ENCODE measurements at regions not wholly inside any gene's neighbourhood (a gene's known extent, or its start where the extent isn't known, plus 50 kb on each side); places are given as distances from the start of the nearest gene placed in this dataset.
A peak's percentile ranks its signal among the peaks of the same experiment; 100 is the strongest.

DNA sequence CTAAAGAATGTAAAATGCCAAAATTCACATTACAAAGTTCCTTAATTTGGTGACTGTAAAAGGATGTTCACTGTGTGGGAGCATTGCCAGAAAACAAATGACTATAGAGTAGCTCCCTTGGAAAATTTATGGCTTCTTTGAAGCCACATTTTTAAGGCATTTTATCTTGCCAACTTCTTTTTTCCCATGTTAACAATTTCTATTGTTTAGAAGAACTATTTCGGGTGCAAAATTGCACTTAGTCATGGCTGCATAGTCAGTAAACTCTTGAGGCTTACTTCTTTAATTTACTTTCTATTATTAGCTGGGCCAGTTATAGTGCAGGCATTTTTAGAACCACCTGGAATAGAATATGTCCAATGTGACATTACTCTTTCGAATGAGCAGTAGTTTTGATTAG lies 515.3 kb downstream of the JRKL start:
- Mint-ChIP-seq H3K9me3 (peaks cover 9% of the 10 kb centered on the region), H3K4me1 (ENCODE audit: low read depth) (no peaks in the 10 kb centered on the region), H3K27ac (no peak overlapping the region), H3K27me3 (ENCODE audit: low read depth) (no peaks in the 10 kb centered on the region), H3K4me3 (no peak overlapping the region), H3K36me3 (ENCODE audit: low read depth) (no peaks in the 10 kb centered on the region)
- no peak for DNase-seq (ENCODE audit: low spot score)

- no peak overlapping the region for H3K27ac Mint-ChIP-seq
- H3K4me3 Mint-ChIP-seq, result no peak overlapping the region
- no peak for DNase-seq (ENCODE audit: low spot score)
- H3K27me3 Mint-ChIP-seq (ENCODE audit: low read depth), result no peaks in the 10 kb centered on the region
- H3K9me3 Mint-ChIP-seq, result peaks cover 9% of the 10 kb centered on the region
- no peaks in the 10 kb centered on the region for H3K4me1 Mint-ChIP-seq (ENCODE audit: low read depth)
- no peaks in the 10 kb centered on the region for H3K36me3 Mint-ChIP-seq (ENCODE audit: low read depth)
Observed at GRCh38 chr11:96905663-96906062, 515.9 kb downstream of the JRKL start.

GRCh38 chr11:96906476-96906875 lies 516.7 kb downstream of the JRKL start:
- Mint-ChIP-seq H3K27me3 (ENCODE audit: low read depth) (no peaks in the 10 kb centered on the region), H3K9me3 (peaks cover 4% of the 10 kb centered on the region), H3K4me3 (no peak overlapping the region), H3K27ac (no peak overlapping the region), H3K36me3 (ENCODE audit: low read depth) (no peaks in the 10 kb centered on the region), H3K4me1 (ENCODE audit: low read depth) (no peaks in the 10 kb centered on the region)
- DNase-seq (ENCODE audit: low spot score), result no peak

GRCh38 chr11:96925862-96926261 lies 536.0 kb downstream of the JRKL start:
- peaks cover 10% of the 10 kb centered on the region for H3K4me1 Mint-ChIP-seq (ENCODE audit: low read depth)
- peak overlapping the region; percentile 70 for H3K27ac Mint-ChIP-seq
- no peaks in the 10 kb centered on the region for H3K27me3 Mint-ChIP-seq (ENCODE audit: low read depth)
- peaks cover 14% of the 10 kb centered on the region for H3K9me3 Mint-ChIP-seq
- no peak for DNase-seq (ENCODE audit: low spot score)
- H3K36me3 Mint-ChIP-seq (ENCODE audit: low read depth), result no peaks in the 10 kb centered on the region
- peak overlapping the region; percentile 5 for H3K4me3 Mint-ChIP-seq

GRCh38 chr11:96940227-96940626 lies 550.4 kb downstream of the JRKL start:
- no peak overlapping the region for H3K4me3 Mint-ChIP-seq

GRCh38 chr11:96942855-96943254 lies 553.0 kb downstream of the JRKL start:
- no peaks in the 10 kb centered on the region for H3K4me1 Mint-ChIP-seq (ENCODE audit: low read depth)
- H3K9me3 Mint-ChIP-seq, result peaks cover 3% of the 10 kb centered on the region
- no peaks in the 10 kb centered on the region for H3K36me3 Mint-ChIP-seq (ENCODE audit: low read depth)
- no peak overlapping the region for H3K4me3 Mint-ChIP-seq
- no peaks in the 10 kb centered on the region for H3K27me3 Mint-ChIP-seq (ENCODE audit: low read depth)
- H3K27ac Mint-ChIP-seq, result no peak overlapping the region
- DNase-seq (ENCODE audit: low spot score), result no peak

More at GRCh38 chr11:96940227-96940626, 550.4 kb downstream of the JRKL start:
- Mint-ChIP-seq H3K9me3 (peaks cover 12% of the 10 kb centered on the region), H3K27me3 (ENCODE audit: low read depth) (no peaks in the 10 kb centered on the region), H3K27ac (no peak overlapping the region), H3K4me1 (ENCODE audit: low read depth) (no peaks in the 10 kb centered on the region), H3K36me3 (ENCODE audit: low read depth) (no peaks in the 10 kb centered on the region)
- DNase-seq (ENCODE audit: low spot score), result no peak

DNA sequence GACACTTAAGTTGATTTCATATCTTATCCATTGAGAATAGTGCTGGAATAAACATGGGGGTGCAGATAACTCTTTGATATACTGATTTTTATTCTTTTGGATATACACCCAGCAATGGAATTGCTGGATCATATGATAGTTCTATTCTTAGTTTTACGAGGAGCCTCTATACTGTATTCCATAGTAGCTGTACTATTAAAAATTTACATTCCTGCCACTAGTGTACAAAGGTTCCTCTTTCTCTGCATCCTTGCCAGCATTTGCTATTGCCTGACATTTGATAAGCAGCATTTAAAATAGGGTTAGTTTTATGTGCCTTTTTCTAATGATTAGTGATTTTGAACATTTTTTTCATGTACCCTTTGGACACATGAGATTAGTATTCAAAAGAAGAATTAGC lies 554.2 kb downstream of the JRKL start:
- H3K9me3 Mint-ChIP-seq, result peaks cover 3% of the 10 kb centered on the region
- no peak overlapping the region for H3K27ac Mint-ChIP-seq
- no peak for DNase-seq (ENCODE audit: low spot score)
- no peak overlapping the region for H3K4me3 Mint-ChIP-seq
- no peaks in the 10 kb centered on the region for H3K36me3 Mint-ChIP-seq (ENCODE audit: low read depth)
- no peaks in the 10 kb centered on the region for H3K4me1 Mint-ChIP-seq (ENCODE audit: low read depth)
- H3K27me3 Mint-ChIP-seq (ENCODE audit: low read depth), result no peaks in the 10 kb centered on the region

- DNase-seq (ENCODE audit: low spot score), result no peak
- Mint-ChIP-seq H3K27me3 (ENCODE audit: low read depth) (no peaks in the 10 kb centered on the region), H3K36me3 (ENCODE audit: low read depth) (no peaks in the 10 kb centered on the region), H3K9me3 (peaks cover 3% of the 10 kb centered on the region), H3K4me1 (ENCODE audit: low read depth) (no peaks in the 10 kb centered on the region), H3K27ac (no peak overlapping the region), H3K4me3 (no peak overlapping the region)
Observed at GRCh38 chr11:96948066-96948465, 558.3 kb downstream of the JRKL start.

DNA sequence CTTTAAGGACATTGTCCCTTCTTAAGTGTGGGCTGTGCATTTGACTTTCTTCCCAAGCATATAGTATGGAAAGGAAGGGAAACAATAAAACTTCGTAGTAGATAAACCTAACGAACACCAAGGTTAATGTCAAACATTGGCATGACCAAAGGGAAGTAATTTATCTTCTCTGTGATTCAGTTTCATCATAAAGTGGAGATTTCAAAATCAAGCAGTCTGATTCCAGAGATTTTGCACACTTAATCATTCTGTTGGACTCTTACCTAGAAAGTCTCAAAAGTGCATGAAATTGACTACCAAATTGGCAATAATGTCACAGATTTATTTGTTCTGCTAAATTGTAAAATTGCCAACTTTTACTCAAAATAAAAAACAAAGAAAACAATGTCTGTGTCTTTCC lies 559.7 kb downstream of the JRKL start:
- Mint-ChIP-seq H3K4me3 (no peak overlapping the region), H3K27me3 (ENCODE audit: low read depth) (no peaks in the 10 kb centered on the region), H3K9me3 (peaks cover under 1% of the 10 kb centered on the region), H3K4me1 (ENCODE audit: low read depth) (no peaks in the 10 kb centered on the region), H3K27ac (no peak overlapping the region), H3K36me3 (ENCODE audit: low read depth) (no peaks in the 10 kb centered on the region)
- DNase-seq (ENCODE audit: low spot score), result no peak

DNA sequence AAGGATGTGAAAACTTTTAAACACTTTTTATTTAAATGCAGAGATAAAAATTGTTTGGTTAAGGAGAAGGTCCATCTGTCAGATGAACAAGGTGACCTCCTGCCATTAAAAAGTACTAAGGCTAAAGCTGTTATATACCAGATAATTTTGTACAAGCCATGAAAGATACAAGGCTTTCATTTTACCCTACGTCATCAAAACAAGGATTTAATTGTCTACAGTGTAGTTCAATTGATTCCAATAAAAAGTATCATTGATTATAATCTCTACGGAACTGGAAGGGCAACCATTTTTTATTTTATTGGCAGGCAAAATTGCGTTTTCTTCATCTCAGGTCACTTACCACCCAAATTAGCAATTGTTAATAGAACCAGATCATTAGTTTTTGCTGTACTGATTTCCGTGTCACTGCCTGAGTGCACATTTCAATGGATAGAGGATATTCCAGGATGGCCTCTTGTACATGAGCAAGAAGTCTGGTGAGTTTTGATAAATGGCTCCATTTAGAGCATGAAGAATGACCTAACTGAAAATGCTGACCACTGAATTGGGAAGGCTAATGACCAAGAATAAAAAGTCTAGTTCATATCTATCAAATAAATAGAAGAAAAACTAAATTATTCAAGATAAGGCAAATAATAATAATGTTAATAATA lies 564.9 kb downstream of the JRKL start:
- Mint-ChIP-seq H3K27me3 (ENCODE audit: low read depth) (no peaks in the 10 kb centered on the region), H3K4me3 (no peak overlapping the region), H3K27ac (no peak overlapping the region), H3K9me3 (peaks cover 5% of the 10 kb centered on the region), H3K4me1 (ENCODE audit: low read depth) (no peaks in the 10 kb centered on the region), H3K36me3 (ENCODE audit: low read depth) (no peaks in the 10 kb centered on the region)
- no peak for DNase-seq (ENCODE audit: low spot score)

DNA sequence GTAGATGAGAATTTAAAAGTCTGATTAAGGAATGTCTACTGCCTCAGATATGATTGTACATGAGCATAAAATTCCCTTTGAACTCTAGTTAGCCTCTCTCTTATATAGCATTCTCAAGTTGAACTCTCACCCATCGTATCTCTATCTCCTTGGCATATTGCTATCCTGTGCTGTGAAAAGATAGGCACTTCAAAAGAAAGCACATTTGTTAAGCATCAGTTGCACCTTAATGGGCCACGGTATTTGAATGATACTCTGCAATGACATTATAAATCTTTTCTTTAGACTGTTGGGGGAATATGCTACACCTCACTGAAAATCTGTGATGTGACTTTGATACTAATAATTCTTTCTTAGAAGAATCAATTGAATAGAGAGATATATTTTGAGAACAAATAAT lies 570.7 kb downstream of the JRKL start:
- Mint-ChIP-seq H3K36me3 (ENCODE audit: low read depth) (no peaks in the 10 kb centered on the region), H3K9me3 (no peaks in the 10 kb centered on the region), H3K4me3 (no peak overlapping the region), H3K27ac (no peak overlapping the region), H3K4me1 (ENCODE audit: low read depth) (no peaks in the 10 kb centered on the region), H3K27me3 (ENCODE audit: low read depth) (no peaks in the 10 kb centered on the region)
- DNase-seq (ENCODE audit: low spot score), result no peak

- Mint-ChIP-seq H3K36me3 (ENCODE audit: low read depth) (no peaks in the 10 kb centered on the region), H3K27ac (no peak overlapping the region), H3K4me3 (no peak overlapping the region), H3K27me3 (ENCODE audit: low read depth) (no peaks in the 10 kb centered on the region), H3K4me1 (ENCODE audit: low read depth) (no peaks in the 10 kb centered on the region), H3K9me3 (no peaks in the 10 kb centered on the region)
- no peak for DNase-seq (ENCODE audit: low spot score)
Observed at GRCh38 chr11:96960926-96961325, 571.1 kb downstream of the JRKL start.

- Mint-ChIP-seq H3K4me1 (ENCODE audit: low read depth) (no peaks in the 10 kb centered on the region), H3K27me3 (ENCODE audit: low read depth) (no peaks in the 10 kb centered on the region), H3K27ac (no peak overlapping the region), H3K36me3 (ENCODE audit: low read depth) (no peaks in the 10 kb centered on the region), H3K4me3 (no peak overlapping the region), H3K9me3 (no peaks in the 10 kb centered on the region)
- no peak for DNase-seq (ENCODE audit: low spot score)
Observed at GRCh38 chr11:96961931-96962330, 572.1 kb downstream of the JRKL start.

GRCh38 chr11:96963375-96963774 lies 573.6 kb downstream of the JRKL start:
- Mint-ChIP-seq H3K4me1 (ENCODE audit: low read depth) (no peaks in the 10 kb centered on the region), H3K9me3 (no peaks in the 10 kb centered on the region), H3K36me3 (ENCODE audit: low read depth) (no peaks in the 10 kb centered on the region), H3K4me3 (no peak overlapping the region), H3K27me3 (ENCODE audit: low read depth) (no peaks in the 10 kb centered on the region), H3K27ac (no peak overlapping the region)
- no peak for DNase-seq (ENCODE audit: low spot score)

- no peak for DNase-seq (ENCODE audit: low spot score)
- Mint-ChIP-seq H3K4me1 (ENCODE audit: low read depth) (no peaks in the 10 kb centered on the region), H3K27me3 (ENCODE audit: low read depth) (no peaks in the 10 kb centered on the region), H3K27ac (no peak overlapping the region), H3K9me3 (no peaks in the 10 kb centered on the region), H3K36me3 (ENCODE audit: low read depth) (no peaks in the 10 kb centered on the region), H3K4me3 (no peak overlapping the region)
Observed at GRCh38 chr11:96964661-96965060, 574.8 kb downstream of the JRKL start.

Data from T-helper 2 cell treated with Interferon-gamma antibody and Interleukin-4, amounts not matched to agents 5 μg/mL and 100 μg/mL, for 36 hours (primary cell).